HEK293 (cell line): ENCODE measurements at regions not wholly inside any gene's neighbourhood (a gene's known extent, or its start where the extent isn't known, plus 50 kb on each side); places are given as distances from the start of the nearest gene placed in this dataset.

Experiments used
- CTCF ChIA-PET: fragments of 350-600 bp; formaldehyde crosslinking; extraction: SDS; loops from one replicate; lab custom pipeline; 2021; ENCODE audit warnings: antibody characterized with exemption; lab: Yijun Ruan, JAX
- POLR2A ChIA-PET: fragments of 300-600 bp; formaldehyde crosslinking; extraction: SDS; loops from one replicate; lab custom pipeline; 2020; ENCODE audit warnings: antibody characterized with exemption, inconsistent platforms; lab: Yijun Ruan, JAX
- H3K27ac ChIP-seq: fragments of 200-500 bp; sonication (Bioruptor generic); 2 replicates; pipeline ENCODE4 v1.5.1; 2014; ENCODE audit warnings: low read depth, low read length, control low read depth, inconsistent platforms; ENCODE audit errors: extremely low read depth
- H3K36me3 ChIP-seq, 2 experiments: fragments of 200-500 bp in 1 of 2; sonication (Bioruptor generic) in 1 of 2; 1 replicate in 1 of 2; 2 replicates in 1 of 2; pipeline ENCODE4 v1.5.1; 2014 to 2017; ENCODE audit warnings: inconsistent platforms in 2 of 2, low read length in 2 of 2; ENCODE audit not compliant: control insufficient read depth in 2 of 2, insufficient read depth in 1 of 2
- H3K4me1 ChIP-seq: fragments of 200-500 bp; sonication (Bioruptor generic); 2 replicates; pipeline ENCODE4 v1.5.1; 2014; ENCODE audit warnings: mild to moderate bottlenecking, low read length, inconsistent platforms; ENCODE audit not compliant: control insufficient read depth, insufficient read depth
- H3K4me3 ChIP-seq: 2 replicates; pipeline ENCODE4 v1.5.1; 2011; ENCODE audit warnings: low read depth, mild to moderate bottlenecking, control low read depth, low read length, moderate library complexity
- H3K9me3 ChIP-seq: fragments of 200-500 bp; sonication (Bioruptor generic); 2 replicates; pipeline ENCODE4 v1.5.1; 2014; ENCODE audit warnings: low read depth, low read length, inconsistent platforms; ENCODE audit not compliant: control insufficient read depth, insufficient read depth
- CTCF ChIP-seq: fragments of 450-650 bp; formaldehyde crosslinking; IDR thresholded peaks from 2 replicates; pipeline ENCODE4 v1.5.1; 2016; ENCODE audit warnings: missing biosample characterization, missing genetic modification characterization
- MEIS1 ChIP-seq: sonication (generic); formaldehyde crosslinking; IDR thresholded peaks from 2 replicates; pipeline ENCODE4 v1.8.1; 2022; ENCODE audit warnings: missing genetic modification reagents, mild to moderate bottlenecking, borderline replicate concordance
- OSR2 ChIP-seq: fragments of 450-650 bp; formaldehyde crosslinking; IDR thresholded peaks from 2 replicates; pipeline ENCODE4 v1.5.1; 2016; ENCODE audit warnings: missing biosample characterization, missing genetic modification characterization
- SALL2 ChIP-seq: fragments of 450-650 bp; formaldehyde crosslinking; IDR thresholded peaks from 2 replicates; pipeline ENCODE4 v1.5.0; 2017; ENCODE audit warnings: missing biosample characterization, mild to moderate bottlenecking, missing genetic modification characterization, borderline replicate concordance
- SETDB1 ChIP-seq: IDR thresholded peaks from one replicate; pipeline ENCODE4 v1.6.1; 2017; ENCODE audit warnings: mild to moderate bottlenecking, low read length, moderate library complexity, mixed read lengths; ENCODE audit not compliant: insufficient read length
- SP7 ChIP-seq: fragments of 450-650 bp; formaldehyde crosslinking; IDR thresholded peaks from 2 replicates; pipeline ENCODE4 v1.5.1; 2016; ENCODE audit warnings: missing biosample characterization, missing genetic modification characterization
- YY2 ChIP-seq: fragments of 450-650 bp; formaldehyde crosslinking; IDR thresholded peaks from 2 replicates; pipeline ENCODE4 v1.5.1; 2016; ENCODE audit warnings: missing biosample characterization, missing genetic modification characterization
- ZBTB49 ChIP-seq: fragments of 450-650 bp; formaldehyde crosslinking; IDR thresholded peaks from 2 replicates; pipeline ENCODE4 v1.5.1; 2016; ENCODE audit warnings: missing biosample characterization, missing genetic modification characterization, low read depth
- ZEB2 ChIP-seq: fragments of 450-650 bp; formaldehyde crosslinking; IDR thresholded peaks from 2 replicates; pipeline ENCODE4 v1.5.1; 2016; ENCODE audit warnings: missing biosample characterization, missing genetic modification characterization
- ZFP41 ChIP-seq: fragments of 450-650 bp; formaldehyde crosslinking; IDR thresholded peaks from 2 replicates; pipeline ENCODE4 v1.5.1; 2016; ENCODE audit warnings: missing biosample characterization, missing genetic modification characterization, borderline replicate concordance
- ZNF248 ChIP-seq: fragments of 450-650 bp; formaldehyde crosslinking; IDR thresholded peaks from 2 replicates; pipeline ENCODE4 v1.5.1; 2017; ENCODE audit warnings: missing biosample characterization, missing genetic modification characterization
- ZNF26 ChIP-seq: fragments of 450-650 bp; formaldehyde crosslinking; IDR thresholded peaks from 2 replicates; pipeline ENCODE4 v1.5.1; 2016; ENCODE audit warnings: missing biosample characterization, missing genetic modification characterization
- ZNF324 ChIP-seq: fragments of 450-650 bp; formaldehyde crosslinking; IDR thresholded peaks from 2 replicates; pipeline ENCODE4 v1.5.1; 2016; ENCODE audit warnings: missing biosample characterization, missing genetic modification characterization
- ZNF391 ChIP-seq: fragments of 450-650 bp; formaldehyde crosslinking; IDR thresholded peaks from 2 replicates; pipeline ENCODE4 v1.5.1; 2016; ENCODE audit warnings: low read depth, missing biosample characterization, missing genetic modification characterization, borderline replicate concordance
- ZNF514 ChIP-seq: fragments of 450-650 bp; formaldehyde crosslinking; IDR thresholded peaks from 2 replicates; pipeline ENCODE4 v1.5.1; 2016; ENCODE audit warnings: missing biosample characterization, missing genetic modification characterization
- ZNF555 ChIP-seq: fragments of 450-650 bp; formaldehyde crosslinking; conservative IDR thresholded peaks from 2 replicates; pipeline ENCODE4 v1.5.1; 2017; ENCODE audit warnings: missing biosample characterization, mild to moderate bottlenecking, missing genetic modification characterization, inconsistent platforms
- ZNF580 ChIP-seq: fragments of 450-650 bp; formaldehyde crosslinking; IDR thresholded peaks from 2 replicates; pipeline ENCODE4 v1.5.1; 2016; ENCODE audit warnings: missing biosample characterization, missing genetic modification characterization
- ZNF624 ChIP-seq: fragments of 450-650 bp; formaldehyde crosslinking; IDR thresholded peaks from 2 replicates; pipeline ENCODE4 v1.5.1; 2017; ENCODE audit warnings: missing biosample characterization, missing genetic modification characterization
- ZNF629 ChIP-seq: fragments of 450-650 bp; formaldehyde crosslinking; IDR thresholded peaks from 2 replicates; pipeline ENCODE4 v1.5.1; 2017; ENCODE audit warnings: missing biosample characterization, missing genetic modification characterization
- ZNF791 ChIP-seq: fragments of 450-650 bp; formaldehyde crosslinking; IDR thresholded peaks from 2 replicates; pipeline ENCODE4 v1.5.1; 2016; ENCODE audit warnings: missing biosample characterization, missing genetic modification characterization
- TF ChIP-seq, protein P1 (sequence below): fragments of 450-650 bp; formaldehyde crosslinking; IDR thresholded peaks from 2 replicates; pipeline ENCODE4 v1.5.1; 2016; ENCODE audit warnings: missing biosample characterization, missing genetic modification characterization
- TF ChIP-seq, protein P2 (sequence below): fragments of 450-650 bp; formaldehyde crosslinking; optimal IDR thresholded peaks from 2 replicates; pipeline ENCODE3; 2016; ENCODE audit warnings: missing biosample characterization, mild to moderate bottlenecking, missing genetic modification characterization
- TF ChIP-seq, protein P3 (sequence below): fragments of 450-650 bp; formaldehyde crosslinking; IDR thresholded peaks from 2 replicates; pipeline ENCODE4 v1.5.1; 2016; ENCODE audit warnings: missing biosample characterization, missing genetic modification characterization, borderline replicate concordance

GRCh38 chr1:221605569-221605968 is 136.3 kb downstream of the DUSP10 start:
- CTCF ChIA-PET, result interaction anchor here (0.5 kb wide), 1 partner anchor 1433 kb away, joined by 4 read pairs; no protein-coding TSS in a partner anchor
- TF ChIP-seq ZNF26 (tag by site-specific recombination), result no peak
- TF ChIP-seq ZNF580 (tag by site-specific recombination), result no peak
- TF ChIP-seq SALL2 (tag by site-specific recombination), result no peak
- no peak for TF ChIP-seq ZNF248
- no peak for TF ChIP-seq ZNF791 (tag by site-specific recombination)
- no peak for TF ChIP-seq ZBTB49 (tag by site-specific recombination)
- TF ChIP-seq MEIS1 (CRISPR knock-in tag), result no peak
- TF ChIP-seq, protein P1, sequence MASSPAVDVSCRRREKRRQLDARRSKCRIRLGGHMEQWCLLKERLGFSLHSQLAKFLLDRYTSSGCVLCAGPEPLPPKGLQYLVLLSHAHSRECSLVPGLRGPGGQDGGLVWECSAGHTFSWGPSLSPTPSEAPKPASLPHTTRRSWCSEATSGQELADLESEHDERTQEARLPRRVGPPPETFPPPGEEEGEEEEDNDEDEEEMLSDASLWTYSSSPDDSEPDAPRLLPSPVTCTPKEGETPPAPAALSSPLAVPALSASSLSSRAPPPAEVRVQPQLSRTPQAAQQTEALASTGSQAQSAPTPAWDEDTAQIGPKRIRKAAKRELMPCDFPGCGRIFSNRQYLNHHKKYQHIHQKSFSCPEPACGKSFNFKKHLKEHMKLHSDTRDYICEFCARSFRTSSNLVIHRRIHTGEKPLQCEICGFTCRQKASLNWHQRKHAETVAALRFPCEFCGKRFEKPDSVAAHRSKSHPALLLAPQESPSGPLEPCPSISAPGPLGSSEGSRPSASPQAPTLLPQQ (tag by site-specific recombination), result no peak
- TF ChIP-seq, protein P2, sequence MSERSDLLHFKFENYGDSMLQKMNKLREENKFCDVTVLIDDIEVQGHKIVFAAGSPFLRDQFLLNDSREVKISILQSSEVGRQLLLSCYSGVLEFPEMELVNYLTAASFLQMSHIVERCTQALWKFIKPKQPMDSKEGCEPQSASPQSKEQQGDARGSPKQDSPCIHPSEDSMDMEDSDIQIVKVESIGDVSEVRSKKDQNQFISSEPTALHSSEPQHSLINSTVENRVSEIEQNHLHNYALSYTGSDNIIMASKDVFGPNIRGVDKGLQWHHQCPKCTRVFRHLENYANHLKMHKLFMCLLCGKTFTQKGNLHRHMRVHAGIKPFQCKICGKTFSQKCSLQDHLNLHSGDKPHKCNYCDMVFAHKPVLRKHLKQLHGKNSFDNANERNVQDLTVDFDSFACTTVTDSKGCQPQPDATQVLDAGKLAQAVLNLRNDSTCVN, result no peak
- no peak for TF ChIP-seq ZNF514 (tag by site-specific recombination)
- H3K36me3 ChIP-seq, result no peaks in the 10 kb centered on the region
- H3K4me1 ChIP-seq, result no peaks in the 10 kb centered on the region
- POLR2A ChIA-PET, result no interaction called here
- no peak overlapping the region for H3K27ac ChIP-seq
- H3K4me3 ChIP-seq, result no peak overlapping the region
- H3K9me3 ChIP-seq, result no peaks in the 10 kb centered on the region

DNA sequence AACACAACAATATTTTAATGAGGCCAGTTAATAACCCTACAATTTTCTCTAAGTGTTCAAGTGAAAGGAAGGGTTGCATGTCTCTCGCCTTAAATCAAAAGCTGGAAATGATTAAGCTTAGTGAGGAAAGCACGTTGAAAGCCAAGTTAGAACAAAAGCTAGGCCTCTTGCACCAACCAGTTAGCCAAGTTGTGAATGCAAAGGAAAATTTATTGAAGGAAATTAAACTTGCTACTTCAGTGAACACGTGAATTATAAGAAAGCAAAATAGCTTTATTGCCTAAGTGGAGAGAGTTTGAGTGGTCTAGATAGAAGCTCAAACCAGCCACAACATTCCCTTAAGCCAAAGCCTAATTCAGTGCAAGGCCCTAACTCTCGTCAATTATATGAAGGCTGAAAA is 135.6 kb downstream of the DUSP10 start:
- POLR2A ChIA-PET, result no interaction called here
- no peaks in the 10 kb centered on the region for H3K4me1 ChIP-seq
- no peak overlapping the region for H3K27ac ChIP-seq
- H3K9me3 ChIP-seq, result no peaks in the 10 kb centered on the region
- no peak overlapping the region for H3K4me3 ChIP-seq
- CTCF ChIA-PET, result no interaction called here
- no peaks in the 10 kb centered on the region for H3K36me3 ChIP-seq
- no peak for TF ChIP-seq SP7 (tag by site-specific recombination)
- no peak for TF ChIP-seq YY2 (tag by site-specific recombination)
- TF ChIP-seq ZFP41 (tag by site-specific recombination), result no peak
- TF ChIP-seq ZNF324, result no peak
- TF ChIP-seq CTCF, result no peak
- no peak for TF ChIP-seq OSR2 (tag by site-specific recombination)
- TF ChIP-seq, protein P3, sequence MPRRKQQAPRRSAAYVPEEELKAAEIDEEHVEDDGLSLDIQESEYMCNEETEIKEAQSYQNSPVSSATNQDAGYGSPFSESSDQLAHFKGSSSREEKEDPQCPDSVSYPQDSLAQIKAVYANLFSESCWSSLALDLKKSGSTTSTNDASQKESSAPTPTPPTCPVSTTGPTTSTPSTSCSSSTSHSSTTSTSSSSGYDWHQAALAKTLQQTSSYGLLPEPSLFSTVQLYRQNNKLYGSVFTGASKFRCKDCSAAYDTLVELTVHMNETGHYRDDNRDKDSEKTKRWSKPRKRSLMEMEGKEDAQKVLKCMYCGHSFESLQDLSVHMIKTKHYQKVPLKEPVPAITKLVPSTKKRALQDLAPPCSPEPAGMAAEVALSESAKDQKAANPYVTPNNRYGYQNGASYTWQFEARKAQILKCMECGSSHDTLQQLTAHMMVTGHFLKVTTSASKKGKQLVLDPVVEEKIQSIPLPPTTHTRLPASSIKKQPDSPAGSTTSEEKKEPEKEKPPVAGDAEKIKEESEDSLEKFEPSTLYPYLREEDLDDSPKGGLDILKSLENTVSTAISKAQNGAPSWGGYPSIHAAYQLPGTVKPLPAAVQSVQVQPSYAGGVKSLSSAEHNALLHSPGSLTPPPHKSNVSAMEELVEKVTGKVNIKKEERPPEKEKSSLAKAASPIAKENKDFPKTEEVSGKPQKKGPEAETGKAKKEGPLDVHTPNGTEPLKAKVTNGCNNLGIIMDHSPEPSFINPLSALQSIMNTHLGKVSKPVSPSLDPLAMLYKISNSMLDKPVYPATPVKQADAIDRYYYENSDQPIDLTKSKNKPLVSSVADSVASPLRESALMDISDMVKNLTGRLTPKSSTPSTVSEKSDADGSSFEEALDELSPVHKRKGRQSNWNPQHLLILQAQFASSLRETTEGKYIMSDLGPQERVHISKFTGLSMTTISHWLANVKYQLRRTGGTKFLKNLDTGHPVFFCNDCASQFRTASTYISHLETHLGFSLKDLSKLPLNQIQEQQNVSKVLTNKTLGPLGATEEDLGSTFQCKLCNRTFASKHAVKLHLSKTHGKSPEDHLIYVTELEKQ (tag by site-specific recombination), result no peak
- TF ChIP-seq ZNF624 (tag by site-specific recombination), result no peak
- no peak for TF ChIP-seq ZNF555 (tag by site-specific recombination)
- no peak for TF ChIP-seq SETDB1
- no peak for TF ChIP-seq ZEB2 (tag by site-specific recombination)
- no peak for TF ChIP-seq ZNF791 (tag by site-specific recombination)
- TF ChIP-seq ZNF629 (tag by site-specific recombination), result no peak
- no peak for TF ChIP-seq ZNF391 (tag by site-specific recombination)
